Stimulated activated CD4-positive, alpha-beta T cell treated with anti-CD3 and anti-CD28 coated beads, Interleukin-1b, Interleukin-23, amount 100 ng/mL, for 1 hour (primary cell): ENCODE measurements at regions not wholly inside any gene's neighbourhood (a gene's known extent, or its start where the extent isn't known, plus 50 kb on each side); places are given as distances from the start of the nearest gene placed in this dataset.
"Not testable (repeated sequence)": the region's sequence is repeated elsewhere in the genome, so short reads cannot be mapped to it uniquely, and the experiment has no call there.

ENCODE experiments used
- DNase-seq, 2 donors: peaks; one replicate each; pipeline ENCODE4 v3.0.0-alpha.2; 2020; ENCODE audit warnings: low read depth in 2 of 2

DNA sequence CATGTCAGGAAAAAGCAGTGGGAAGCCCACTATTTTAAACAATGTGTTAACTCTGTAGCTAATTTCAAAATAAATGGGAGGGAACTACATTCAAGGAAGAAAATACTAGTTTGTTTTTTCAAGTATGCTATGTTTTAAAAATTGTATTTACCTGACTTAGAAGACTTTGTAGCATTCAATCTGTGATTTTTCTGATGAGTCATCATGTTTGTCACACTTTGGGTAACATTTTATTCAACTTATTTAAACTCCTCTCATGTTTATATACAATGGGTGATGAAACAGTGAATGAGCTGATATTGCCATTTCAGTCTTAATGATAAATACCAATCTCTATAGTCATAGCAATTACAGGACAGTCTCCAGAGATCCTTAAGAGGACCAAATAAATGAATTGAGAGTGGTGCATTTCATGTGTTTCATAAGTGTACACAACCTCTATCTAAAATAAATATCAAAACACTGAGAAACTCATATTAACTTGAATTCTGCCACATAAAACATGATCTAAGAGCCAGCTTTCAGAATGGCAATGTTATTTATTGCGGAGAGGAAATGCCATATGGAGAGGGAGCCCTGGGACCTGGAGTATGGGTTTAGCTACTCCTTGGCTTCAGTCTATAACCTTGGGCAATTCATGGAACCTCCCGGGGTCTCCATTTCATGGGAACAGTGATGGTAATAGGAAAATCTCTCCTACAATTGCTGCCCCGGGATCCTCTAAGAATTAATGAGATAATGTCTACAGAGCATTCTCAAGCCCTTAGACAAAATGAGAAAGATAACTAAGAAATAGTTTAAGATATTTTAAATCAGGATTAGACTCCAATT is 913.9 kb downstream of the TLE4 start:
- no peak for DNase-seq

DNA sequence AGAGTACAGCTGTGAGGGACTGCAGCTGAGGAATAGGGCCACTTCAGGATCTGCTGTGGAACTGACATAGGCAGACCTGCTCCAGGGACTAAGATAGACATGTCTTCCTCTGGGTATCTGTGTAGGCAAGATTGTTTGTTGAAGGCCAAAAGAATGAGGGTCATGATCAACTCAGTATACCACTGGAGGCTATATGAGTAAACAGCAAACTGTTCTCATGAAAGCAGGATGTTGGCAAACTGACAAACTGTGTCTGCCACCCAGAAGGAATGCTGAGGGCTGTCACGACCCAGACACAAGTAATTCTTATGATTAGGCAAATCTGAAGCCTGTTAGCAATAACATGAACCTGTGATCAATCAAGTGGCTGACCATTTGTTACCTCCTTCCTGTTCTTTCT is 910.5 kb downstream of the TLE4 start:
- not testable (repeated sequence) for DNase-seq

DNA sequence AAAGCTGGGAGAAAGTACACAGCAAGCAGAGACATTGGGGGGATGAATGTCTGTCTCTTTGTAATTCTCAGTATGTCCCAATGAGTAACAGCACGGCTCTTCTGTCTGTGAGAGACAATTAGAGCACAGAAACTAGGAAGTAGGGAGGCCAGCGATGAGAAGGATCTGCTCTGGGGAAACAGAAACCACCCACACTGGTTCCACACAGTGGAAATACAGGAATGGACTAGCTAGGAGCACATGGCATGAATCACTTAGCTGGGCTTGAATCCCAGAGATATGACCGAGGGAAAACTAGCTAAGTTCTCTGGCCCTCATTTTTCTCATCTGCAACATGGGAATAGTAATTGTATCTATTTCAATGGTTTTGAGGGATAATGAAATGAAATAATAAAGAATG is 895.9 kb downstream of the TLE4 start:
- DNase-seq: no peak

DNA sequence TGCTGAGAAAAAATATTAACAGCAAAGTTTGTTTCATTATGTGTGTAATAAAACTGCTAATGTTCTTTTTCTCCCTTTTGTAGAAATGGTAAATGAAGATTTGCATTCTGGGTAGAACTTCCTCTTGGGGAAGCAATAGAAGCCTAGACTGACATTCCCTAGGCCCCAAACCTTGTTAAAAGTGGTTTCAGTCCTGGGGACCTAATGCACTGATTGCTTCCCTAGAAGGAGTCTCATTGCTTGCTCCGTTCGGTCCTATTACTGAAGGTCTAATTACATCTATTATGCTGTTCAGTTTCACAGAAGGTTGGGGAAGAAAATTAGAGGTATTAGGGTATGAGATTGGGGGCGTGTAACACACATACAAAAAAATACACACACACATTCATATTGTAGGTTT is 893.8 kb downstream of the TLE4 start:
- no peak for DNase-seq

GRCh38 chr9:80449513-80449912 is 877.7 kb downstream of the TLE4 start:
- DNase-seq: no peak

DNA sequence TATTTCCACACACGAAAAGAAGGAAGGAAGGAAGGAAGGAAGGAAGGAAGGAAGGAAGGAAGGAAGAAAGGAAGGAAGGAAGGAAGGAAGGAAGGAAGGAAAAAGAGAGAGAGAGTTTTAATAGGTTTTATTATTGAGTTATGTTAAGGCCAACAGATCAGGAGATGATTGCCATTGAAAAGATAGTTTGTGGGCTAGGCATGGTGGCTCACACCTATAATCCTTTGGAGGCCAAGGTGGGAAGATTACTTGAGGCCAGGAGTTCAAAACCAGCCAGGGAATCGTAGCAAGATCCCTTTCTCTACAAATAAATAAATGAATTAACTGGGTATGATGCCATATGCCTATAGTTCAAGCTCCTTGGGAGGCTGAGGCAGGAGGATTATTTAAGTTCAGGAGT is 877.2 kb downstream of the TLE4 start:
- DNase-seq: no peak

DNA sequence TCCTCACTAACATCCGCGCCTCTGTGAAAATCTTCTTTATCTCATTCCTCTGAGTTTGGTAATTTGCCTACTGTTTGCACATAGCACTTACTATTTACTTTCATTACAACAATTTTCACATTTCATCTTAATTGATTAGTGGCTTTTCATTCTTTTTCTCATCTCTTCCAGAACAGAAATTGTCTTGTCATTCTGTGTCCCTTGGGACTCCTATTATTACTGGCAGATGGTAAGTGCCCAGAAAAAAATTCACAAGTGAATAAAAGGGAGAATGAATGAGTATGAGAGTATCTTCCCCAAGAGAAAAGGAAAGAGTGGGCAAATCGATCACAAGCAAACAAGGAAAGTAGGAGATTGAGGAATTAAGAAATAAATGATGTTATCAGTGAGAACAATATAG is 876.1 kb downstream of the TLE4 start:
- no peak for DNase-seq

DNA sequence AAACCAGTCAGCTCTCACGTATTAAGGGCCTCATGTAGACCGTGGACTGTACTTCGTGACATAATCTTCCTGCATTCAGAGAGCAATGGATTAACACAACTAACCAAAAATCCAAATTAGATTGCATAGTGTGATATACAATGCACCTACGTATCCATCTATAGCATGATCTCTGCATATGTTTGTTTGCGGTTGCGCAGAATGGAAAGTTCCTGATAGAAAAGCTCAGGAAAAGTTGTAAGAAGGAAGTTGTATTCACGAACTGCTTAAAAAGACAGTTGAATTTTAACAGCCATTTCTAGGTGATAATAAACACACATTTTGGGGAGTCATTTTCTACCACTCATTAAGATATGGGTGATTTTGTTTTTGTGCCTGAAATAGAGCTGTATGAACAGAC is 869.0 kb downstream of the TLE4 start:
- no peak for DNase-seq

- no peak for DNase-seq
Measured at GRCh38 chr9:80437825-80438224, 866.1 kb downstream of the TLE4 start.

GRCh38 chr9:80437091-80437640 is 865.4 kb downstream of the TLE4 start:
- DNase-seq: no peak

- no peak for DNase-seq
Measured at GRCh38 chr9:80435591-80435990, 863.8 kb downstream of the TLE4 start.

- DNase-seq: no peak
Measured at GRCh38 chr9:80426992-80427391, 855.2 kb downstream of the TLE4 start.

DNA sequence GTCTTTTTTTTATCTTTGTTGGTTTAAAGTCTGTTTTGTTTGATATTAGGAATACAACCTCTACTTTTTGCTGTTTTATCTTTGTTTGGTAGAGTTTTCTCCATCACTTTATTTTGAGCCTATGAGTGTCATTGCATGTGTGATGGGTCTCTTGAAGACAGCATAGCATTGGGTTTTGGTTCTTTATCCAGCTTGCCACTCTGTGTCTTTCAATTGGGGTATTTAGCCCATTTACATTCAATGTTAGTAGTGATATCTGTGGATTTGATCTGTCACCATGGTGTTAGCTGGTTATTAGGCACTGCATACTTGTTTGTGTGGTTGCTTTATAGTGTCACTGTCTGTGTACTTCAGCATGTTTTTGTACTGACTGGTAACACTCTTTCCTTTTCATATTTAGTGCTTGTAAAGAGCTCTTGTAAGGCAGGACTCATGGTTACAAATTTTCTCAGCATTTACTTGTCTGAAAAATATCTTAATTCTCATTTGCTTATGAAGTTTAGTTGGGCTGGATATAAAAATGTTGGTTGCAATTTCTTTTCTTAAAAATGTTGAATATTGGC is 845.5 kb downstream of the TLE4 start:
- DNase-seq: no peak

- DNase-seq: no peak
Measured at GRCh38 chr9:80410106-80410505, 838.3 kb downstream of the TLE4 start.

GRCh38 chr9:80407220-80407619 is 835.5 kb downstream of the TLE4 start:
- DNase-seq: no peak

DNA sequence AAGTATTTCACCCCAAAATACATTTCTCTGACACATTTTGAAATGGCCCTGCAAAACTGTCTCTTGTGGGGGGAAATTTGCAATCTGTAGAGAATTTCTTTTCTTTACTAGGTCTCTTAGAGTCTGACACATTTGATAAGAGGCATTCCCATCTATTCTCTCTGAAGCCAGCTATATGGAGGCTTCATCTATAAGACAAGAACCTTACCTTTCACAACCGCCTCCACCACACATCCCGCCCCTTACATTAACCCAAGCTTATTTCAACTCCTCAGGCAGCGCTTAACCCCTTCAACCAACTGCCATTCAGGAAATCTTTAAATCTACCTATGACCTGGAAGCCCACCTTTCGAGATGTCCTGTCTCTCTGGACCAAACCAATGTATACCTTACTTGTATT is 829.5 kb downstream of the TLE4 start:
- DNase-seq: no peak

DNA sequence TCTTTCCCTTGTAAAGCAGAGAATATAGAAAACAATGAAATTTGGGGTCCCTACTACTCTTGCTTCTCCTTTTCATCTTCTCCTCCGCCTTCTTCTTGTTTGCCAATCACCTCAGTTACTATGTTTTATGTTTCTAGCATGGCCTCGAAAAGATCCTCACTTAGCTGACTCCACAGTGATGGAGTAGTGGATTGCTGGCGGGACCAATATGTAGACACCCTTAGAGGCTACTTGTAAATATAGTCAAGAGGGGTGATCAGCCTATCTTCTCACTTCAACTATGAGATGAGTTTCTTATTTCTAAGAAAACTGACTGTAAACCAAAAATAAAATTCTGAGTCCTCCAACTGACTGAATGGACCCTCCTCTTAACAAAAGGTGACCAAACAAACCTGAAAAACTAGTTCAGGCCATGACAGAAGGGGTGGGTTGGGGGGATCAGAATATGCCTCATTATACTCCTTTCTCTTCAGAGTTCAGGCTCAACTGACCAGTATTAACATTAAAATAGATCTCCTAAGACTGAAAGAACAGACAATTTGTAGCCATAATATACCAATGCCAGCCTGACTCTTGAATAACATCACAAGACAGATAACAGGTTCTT is 829.0 kb downstream of the TLE4 start:
- DNase-seq: no peak

DNA sequence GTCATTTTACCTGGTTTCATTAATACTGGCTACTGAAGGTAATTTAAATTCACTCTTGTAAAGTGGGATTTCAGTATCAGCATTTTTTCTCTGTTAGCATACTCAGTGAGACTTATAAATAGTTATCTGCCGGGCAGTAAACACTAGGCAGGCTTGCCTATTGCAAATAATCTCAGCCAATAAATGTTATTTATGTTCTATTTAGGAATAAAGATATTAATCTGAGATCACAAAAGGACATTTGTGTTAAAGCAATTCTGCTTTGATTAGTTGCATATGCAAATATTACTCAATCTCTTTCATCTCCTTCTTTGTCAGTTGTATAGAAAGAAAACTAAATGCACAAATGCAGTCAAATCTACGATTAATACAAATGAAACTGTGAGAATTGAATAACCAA is 827.8 kb downstream of the TLE4 start:
- DNase-seq: no peak

GRCh38 chr9:80387828-80388227 is 816.1 kb downstream of the TLE4 start:
- DNase-seq: no peak

GRCh38 chr9:80385246-80385645 is 813.5 kb downstream of the TLE4 start:
- no peak for DNase-seq

DNA sequence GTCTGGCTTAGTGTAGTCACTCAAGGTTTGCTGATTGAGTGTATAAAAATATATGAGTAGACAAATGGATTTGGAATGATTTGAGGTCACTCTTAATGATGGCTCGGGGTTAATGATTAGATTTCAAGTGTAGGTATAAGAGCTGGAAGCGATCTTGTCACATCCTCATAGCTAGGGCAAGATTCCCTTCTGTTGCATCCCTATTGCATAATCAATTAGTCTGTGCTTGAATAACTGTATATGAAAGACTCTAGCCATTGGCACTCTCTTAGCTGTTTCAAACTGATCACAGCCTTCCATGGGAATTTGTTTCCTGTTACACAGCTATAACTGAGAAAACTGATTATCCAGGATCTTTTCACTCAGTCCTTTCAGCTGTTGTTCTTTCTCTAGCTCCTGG is 811.6 kb downstream of the TLE4 start:
- no peak for DNase-seq

GRCh38 chr9:80382211-80382891 is 810.6 kb downstream of the TLE4 start:
- DNase-seq: no peak
